ENCODE measurements at regions not wholly inside any gene's neighbourhood (a gene's known extent, or its start where the extent isn't known, plus 50 kb on each side); places are given as distances from the start of the nearest gene placed in this dataset.
A peak's percentile ranks its signal among the peaks of the same experiment; 100 is the strongest.

- TF ChIP-seq, protein P1, sequence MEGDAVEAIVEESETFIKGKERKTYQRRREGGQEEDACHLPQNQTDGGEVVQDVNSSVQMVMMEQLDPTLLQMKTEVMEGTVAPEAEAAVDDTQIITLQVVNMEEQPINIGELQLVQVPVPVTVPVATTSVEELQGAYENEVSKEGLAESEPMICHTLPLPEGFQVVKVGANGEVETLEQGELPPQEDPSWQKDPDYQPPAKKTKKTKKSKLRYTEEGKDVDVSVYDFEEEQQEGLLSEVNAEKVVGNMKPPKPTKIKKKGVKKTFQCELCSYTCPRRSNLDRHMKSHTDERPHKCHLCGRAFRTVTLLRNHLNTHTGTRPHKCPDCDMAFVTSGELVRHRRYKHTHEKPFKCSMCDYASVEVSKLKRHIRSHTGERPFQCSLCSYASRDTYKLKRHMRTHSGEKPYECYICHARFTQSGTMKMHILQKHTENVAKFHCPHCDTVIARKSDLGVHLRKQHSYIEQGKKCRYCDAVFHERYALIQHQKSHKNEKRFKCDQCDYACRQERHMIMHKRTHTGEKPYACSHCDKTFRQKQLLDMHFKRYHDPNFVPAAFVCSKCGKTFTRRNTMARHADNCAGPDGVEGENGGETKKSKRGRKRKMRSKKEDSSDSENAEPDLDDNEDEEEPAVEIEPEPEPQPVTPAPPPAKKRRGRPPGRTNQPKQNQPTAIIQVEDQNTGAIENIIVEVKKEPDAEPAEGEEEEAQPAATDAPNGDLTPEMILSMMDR (IDR thresholded peaks at IDR 0.05) = peak; percentile 81
- TF ChIP-seq NRF1 (IDR thresholded peaks at IDR 0.05; ENCODE audit: low read depth, low read length) (no peak), RAD21 (IDR thresholded peaks at IDR 0.05; ENCODE audit: low read length) (peak; percentile 91), TAF1 (IDR thresholded peaks at IDR 0.05; ENCODE audit: borderline replicate concordance, low read depth, low read length) (no peak), MXI1 (IDR thresholded peaks at IDR 0.05; ENCODE audit: low read depth, low read length) (no peak), MAX (IDR thresholded peaks at IDR 0.05; ENCODE audit: low read depth) (no peak)
Observed at GRCh38 chr3:127455541-127456450, 134.7 kb downstream of the TPRA1 start (continued).

- Histone ChIP-seq H3K9me2 (no peaks in the 10 kb centered on the region), H3K27me3 (ENCODE audit: insufficient read depth) (no peaks in the 10 kb centered on the region), H3K4me1 (ENCODE audit: control insufficient read depth in 1 of 2, insufficient read depth in 2 of 2, low read depth in 1 of 2, low read length in 1 of 2) (peaks cover 7 to 13% of the 10 kb centered on the region in 2 experiments; a peak in 2 of 4 replicates), H3K79me2 (ENCODE audit: insufficient read depth) (no peaks in the 10 kb centered on the region), H3K36me3 (replicated peaks in 1 of 2; ENCODE audit: control insufficient read depth in 1 of 2, insufficient read depth in 2 of 2, low read length in 1 of 2) (no peaks in the 10 kb centered on the region), H3K9ac (no peak overlapping the region), H3K4me3 (ENCODE audit: low read depth in 2 of 2, low read length in 1 of 2) (no peak overlapping the region), H3F3A (replicated peaks; ENCODE audit: insufficient read depth) (no peaks in the 10 kb centered on the region), H2AFZ (ENCODE audit: low read depth) (0 out of 2 replicates have a peak overlapping the region, but pooled peaks have one; percentile 71), H3K4me2 (peak overlapping the region; percentile 83; the same call in 1 of the 2 replicates), H3K27ac (ENCODE audit: low read depth in 2 of 2, low read length in 1 of 2) (no peak overlapping the region), H4K20me1 (ENCODE audit: insufficient read depth) (no peaks in the 10 kb centered on the region), H3K9me3 (no peaks in the 10 kb centered on the region)
- TF ChIP-seq RXRA (IDR thresholded peaks at IDR 0.05; ENCODE audit: borderline replicate concordance, low read depth) (no peak), SIN3A (IDR thresholded peaks at IDR 0.05; ENCODE audit: borderline replicate concordance, low read depth, low read length) (no peak), CHD2 (IDR thresholded peaks at IDR 0.05; ENCODE audit: low read length, partially characterized antibody) (no peak), GABPA (IDR thresholded peaks at IDR 0.05; ENCODE audit: low read depth) (no peak), RCOR1 (IDR thresholded peaks at IDR 0.05; ENCODE audit: low read length) (no peak), TEAD4 (IDR thresholded peaks at IDR 0.05; ENCODE audit: borderline replicate concordance, insufficient read depth) (no peak), NRF1 (IDR thresholded peaks at IDR 0.05; ENCODE audit: low read depth, low read length) (no peak), MAX (IDR thresholded peaks at IDR 0.05; ENCODE audit: low read depth) (no peak), RFX5 (IDR thresholded peaks at IDR 0.05; ENCODE audit: low read length) (no peak), USF1 (IDR thresholded peaks at IDR 0.05; ENCODE audit: borderline replicate concordance, low read depth) (no peak), GATA2 (CRISPR knock-in tag; IDR thresholded peaks at IDR 0.05) (no peak), SMC3 (IDR thresholded peaks at IDR 0.05; ENCODE audit: low read depth, low read length) (no peak), NFIC (IDR thresholded peaks at IDR 0.05; ENCODE audit: borderline replicate concordance) (no peak)
- TF ChIP-seq, protein P2, sequence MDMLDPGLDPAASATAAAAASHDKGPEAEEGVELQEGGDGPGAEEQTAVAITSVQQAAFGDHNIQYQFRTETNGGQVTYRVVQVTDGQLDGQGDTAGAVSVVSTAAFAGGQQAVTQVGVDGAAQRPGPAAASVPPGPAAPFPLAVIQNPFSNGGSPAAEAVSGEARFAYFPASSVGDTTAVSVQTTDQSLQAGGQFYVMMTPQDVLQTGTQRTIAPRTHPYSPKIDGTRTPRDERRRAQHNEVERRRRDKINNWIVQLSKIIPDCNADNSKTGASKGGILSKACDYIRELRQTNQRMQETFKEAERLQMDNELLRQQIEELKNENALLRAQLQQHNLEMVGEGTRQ (IDR thresholded peaks at IDR 0.05; ENCODE audit: borderline replicate concordance, low read depth, low read length) = no peak
- TF ChIP-seq, protein P3, sequence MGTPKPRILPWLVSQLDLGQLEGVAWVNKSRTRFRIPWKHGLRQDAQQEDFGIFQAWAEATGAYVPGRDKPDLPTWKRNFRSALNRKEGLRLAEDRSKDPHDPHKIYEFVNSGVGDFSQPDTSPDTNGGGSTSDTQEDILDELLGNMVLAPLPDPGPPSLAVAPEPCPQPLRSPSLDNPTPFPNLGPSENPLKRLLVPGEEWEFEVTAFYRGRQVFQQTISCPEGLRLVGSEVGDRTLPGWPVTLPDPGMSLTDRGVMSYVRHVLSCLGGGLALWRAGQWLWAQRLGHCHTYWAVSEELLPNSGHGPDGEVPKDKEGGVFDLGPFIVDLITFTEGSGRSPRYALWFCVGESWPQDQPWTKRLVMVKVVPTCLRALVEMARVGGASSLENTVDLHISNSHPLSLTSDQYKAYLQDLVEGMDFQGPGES (IDR thresholded peaks at IDR 0.05; ENCODE audit: low read depth, low read length) = no peak
- no peak for DNase-seq
- 86% methylated on average over 8 of the region's 8 CpGs for WGBS (ENCODE audit: low lambda C conversion rate)
- CTCF ChIA-PET = interaction anchor here (0.7 to 7.4 kb wide), 47 partner anchors 9 to 795 kb away, joined by 3 to 88 read pairs (median 4); partner anchors contain the start of gene PLXNA1
- POLR2A ChIA-PET = interaction anchor here (1.3 to 1.4 kb wide), 2 partner anchors 313 to 444 kb away, joined by 3 to 5 read pairs; no protein-coding TSS in a partner anchor
Observed at GRCh38 chr3:127454968-127455367, 135.6 kb downstream of the TPRA1 start.

All from SK-N-SH (cell line).